Upper lobe of left lung (tissue), 4 donors: ENCODE measurements at regions not wholly inside any gene's neighbourhood (a gene's known extent, or its start where the extent isn't known, plus 50 kb on each side); places are given as distances from the start of the nearest gene placed in this dataset.

ENCODE experiments used
- CTCF ChIP-seq, 6 experiments: fragments of 450-650 bp in 4 of 6; fragments of 200-600 bp in 2 of 6; sonication (generic) in 2 of 6; IDR thresholded peaks; one replicate each; pipeline ENCODE4 v1.5.1; 2016 to 2019; ENCODE audit warnings: antibody characterized with exemption in 6 of 6
- POLR2A ChIP-seq, 4 donors: fragments of 450-650 bp; IDR thresholded peaks; one replicate each; pipeline ENCODE4 v1.5.1; 2016 to 2017; ENCODE audit warnings: antibody characterized with exemption in 4 of 4, mild to moderate bottlenecking in 2 of 4

- TF ChIP-seq CTCF (IDR thresholded peaks at IDR 0.05) (peak; percentile 40 to 71 (median 56)), POLR2A (IDR thresholded peaks at IDR 0.05) (no peak)
Measured at GRCh38 chr2:136384531-136385303, 266.8 kb upstream of the CXCR4 start.
